PC-3 (cell line): ENCODE measurements at regions not wholly inside any gene's neighbourhood (a gene's known extent, or its start where the extent isn't known, plus 50 kb on each side); places are given as distances from the start of the nearest gene placed in this dataset.

Experiments used
- ATAC-seq: fragments of 200-7000 bp; cut with Tn5 transposase; 2 replicates; pipeline ENCODE4 v1.9.1; 2020; ENCODE audit warnings: mild to moderate bottlenecking, moderate library complexity
- BruUV-seq: library from RNA; stranded (reverse); fragments of 400-500 nt; replicated peaks from 2 replicates; lab custom pipeline; 2021; lab: Mats Ljungman, UMichigan
- CTCF ChIA-PET: fragments of 300-600 bp; sonication (Branson Sonifier 250); formaldehyde crosslinking; loops from one replicate; lab custom pipeline; 2022; ENCODE audit warnings: antibody characterized with exemption; lab: Charles Lee
- POLR2A ChIA-PET: fragments of 300-600 bp; sonication (Branson Sonifier 250); formaldehyde crosslinking; loops from one replicate; lab custom pipeline; 2022; ENCODE audit warnings: antibody characterized with exemption; ENCODE audit not compliant: unreplicated experiment; lab: Charles Lee
- DNase-seq: peaks from one replicate; pipeline ENCODE4 v3.0.0-alpha.2; 2015
- H2AFZ ChIP-seq: fragments of 300-600 bp; sonication (generic); 2 replicates; pipeline ENCODE4 v1.6.0; 2016; ENCODE audit warnings: antibody characterized with exemption, low read length
- H3F3A ChIP-seq: fragments of 300-600 bp; sonication (generic); one replicate; pipeline ENCODE4 v1.6.0; 2017; ENCODE audit warnings: antibody characterized with exemption, low read length, control low read depth, mild to moderate bottlenecking; ENCODE audit not compliant: unreplicated experiment
- H3K27ac ChIP-seq: fragments of 300-600 bp; sonication (generic); 2 replicates; pipeline ENCODE4 v1.5.1; 2016; ENCODE audit warnings: mild to moderate bottlenecking, low read length
- H3K27me3 ChIP-seq: fragments of 300-600 bp; sonication (generic); 2 replicates; pipeline ENCODE4 v1.6.1; 2016; ENCODE audit warnings: low read length, mixed read lengths
- H3K36me3 ChIP-seq: fragments of 300-600 bp; sonication (generic); 2 replicates; pipeline ENCODE4 v1.6.1; 2016; ENCODE audit warnings: low read depth, mixed run types, low read length, mixed read lengths
- H3K4me1 ChIP-seq: fragments of 300-600 bp; sonication (generic); 2 replicates; pipeline ENCODE4 v1.5.1; 2016; ENCODE audit warnings: low read length; ENCODE audit not compliant: insufficient read depth
- H3K4me2 ChIP-seq: fragments of 300-600 bp; sonication (generic); 2 replicates; pipeline ENCODE4 v1.6.0; 2016; ENCODE audit warnings: low read length
- H3K4me3 ChIP-seq: fragments of 300-600 bp; sonication (generic); 2 replicates; pipeline ENCODE4 v1.5.1; 2016; ENCODE audit warnings: mild to moderate bottlenecking, low read length, mixed read lengths
- H3K79me2 ChIP-seq: fragments of 300-600 bp; sonication (generic); 2 replicates; pipeline ENCODE4 v1.6.1; 2017; ENCODE audit warnings: low read length, mixed read lengths
- H3K9ac ChIP-seq: fragments of 300-600 bp; sonication (generic); 2 replicates; pipeline ENCODE4 v1.6.0; 2016; ENCODE audit warnings: mild to moderate bottlenecking, low read length
- H3K9me2 ChIP-seq: fragments of 300-600 bp; sonication (generic); replicated peaks from 2 replicates; pipeline ENCODE4 v1.6.1; 2016; ENCODE audit warnings: mixed run types, low read length, mixed read lengths
- H3K9me3 ChIP-seq: fragments of 300-600 bp; sonication (generic); 2 replicates; pipeline ENCODE4 v1.6.1; 2016; ENCODE audit warnings: low read length, mixed read lengths
- H4K20me1 ChIP-seq: fragments of 300-600 bp; sonication (generic); 2 replicates; pipeline ENCODE4 v1.6.1; 2016; ENCODE audit warnings: low read length, mixed read lengths
- EZH2 ChIP-seq: fragments of 300-600 bp; sonication (generic); IDR thresholded peaks from one replicate; pipeline ENCODE4 v1.6.1; 2017; ENCODE audit warnings: antibody characterized with exemption, mild to moderate bottlenecking, low read length; ENCODE audit not compliant: unreplicated experiment
- EZH2phosphoT487 ChIP-seq: fragments of 300-600 bp; sonication (generic); IDR thresholded peaks from 2 replicates; pipeline ENCODE4 v1.6.1; 2018; ENCODE audit warnings: mild to moderate bottlenecking, antibody characterized with exemption, low read length, borderline replicate concordance
- intact Hi-C: fragments of 100-400 bp; cut with micrococcal nuclease; formaldehyde crosslinking; loops from 2 replicates; pipeline ENCODE4 v1.9.0; 2023
- TF ChIP-seq, protein P1 (sequence below): fragments of 300-600 bp; sonication (generic); conservative IDR thresholded peaks from 2 replicates; pipeline ENCODE4 v1.5.1; 2017; ENCODE audit warnings: antibody characterized with exemption, low read depth, mild to moderate bottlenecking, low read length

- ATAC-seq (no peak), DNase-seq (no peak)
- no peaks in the 10 kb centered on the region for H3K4me1 ChIP-seq
- H3K79me2 ChIP-seq, result no peaks in the 10 kb centered on the region
- no peaks in the 10 kb centered on the region for H3K9me3 ChIP-seq
- POLR2A ChIA-PET, result no interaction called here
- CTCF ChIA-PET, result no interaction called here
- TF ChIP-seq, protein P1, sequence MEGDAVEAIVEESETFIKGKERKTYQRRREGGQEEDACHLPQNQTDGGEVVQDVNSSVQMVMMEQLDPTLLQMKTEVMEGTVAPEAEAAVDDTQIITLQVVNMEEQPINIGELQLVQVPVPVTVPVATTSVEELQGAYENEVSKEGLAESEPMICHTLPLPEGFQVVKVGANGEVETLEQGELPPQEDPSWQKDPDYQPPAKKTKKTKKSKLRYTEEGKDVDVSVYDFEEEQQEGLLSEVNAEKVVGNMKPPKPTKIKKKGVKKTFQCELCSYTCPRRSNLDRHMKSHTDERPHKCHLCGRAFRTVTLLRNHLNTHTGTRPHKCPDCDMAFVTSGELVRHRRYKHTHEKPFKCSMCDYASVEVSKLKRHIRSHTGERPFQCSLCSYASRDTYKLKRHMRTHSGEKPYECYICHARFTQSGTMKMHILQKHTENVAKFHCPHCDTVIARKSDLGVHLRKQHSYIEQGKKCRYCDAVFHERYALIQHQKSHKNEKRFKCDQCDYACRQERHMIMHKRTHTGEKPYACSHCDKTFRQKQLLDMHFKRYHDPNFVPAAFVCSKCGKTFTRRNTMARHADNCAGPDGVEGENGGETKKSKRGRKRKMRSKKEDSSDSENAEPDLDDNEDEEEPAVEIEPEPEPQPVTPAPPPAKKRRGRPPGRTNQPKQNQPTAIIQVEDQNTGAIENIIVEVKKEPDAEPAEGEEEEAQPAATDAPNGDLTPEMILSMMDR, result no peak
- TF ChIP-seq EZH2phosphoT487 (no peak), EZH2 (no peak)
- H3K4me3 ChIP-seq, result no peak overlapping the region
- H3K27me3 ChIP-seq, result peaks cover 35% of the 10 kb centered on the region; the same call in 1 of the 2 replicates
- H2AFZ ChIP-seq, result no peak overlapping the region
- H3K9ac ChIP-seq, result no peak overlapping the region
- H3K36me3 ChIP-seq, result no peaks in the 10 kb centered on the region
- H3K27ac ChIP-seq, result no peak overlapping the region
- intact Hi-C loops, result no loop called here
- BruUV-seq, result no TSS peak
- no peak overlapping the region for H3K4me2 ChIP-seq
- H3F3A ChIP-seq, result no peaks in the 10 kb centered on the region
- no peaks in the 10 kb centered on the region for H4K20me1 ChIP-seq
- no peaks in the 10 kb centered on the region for H3K9me2 ChIP-seq
These were observed 177.0 kb upstream of the MMS22L start for GRCh38 chr6:97459986-97460385.

DNA sequence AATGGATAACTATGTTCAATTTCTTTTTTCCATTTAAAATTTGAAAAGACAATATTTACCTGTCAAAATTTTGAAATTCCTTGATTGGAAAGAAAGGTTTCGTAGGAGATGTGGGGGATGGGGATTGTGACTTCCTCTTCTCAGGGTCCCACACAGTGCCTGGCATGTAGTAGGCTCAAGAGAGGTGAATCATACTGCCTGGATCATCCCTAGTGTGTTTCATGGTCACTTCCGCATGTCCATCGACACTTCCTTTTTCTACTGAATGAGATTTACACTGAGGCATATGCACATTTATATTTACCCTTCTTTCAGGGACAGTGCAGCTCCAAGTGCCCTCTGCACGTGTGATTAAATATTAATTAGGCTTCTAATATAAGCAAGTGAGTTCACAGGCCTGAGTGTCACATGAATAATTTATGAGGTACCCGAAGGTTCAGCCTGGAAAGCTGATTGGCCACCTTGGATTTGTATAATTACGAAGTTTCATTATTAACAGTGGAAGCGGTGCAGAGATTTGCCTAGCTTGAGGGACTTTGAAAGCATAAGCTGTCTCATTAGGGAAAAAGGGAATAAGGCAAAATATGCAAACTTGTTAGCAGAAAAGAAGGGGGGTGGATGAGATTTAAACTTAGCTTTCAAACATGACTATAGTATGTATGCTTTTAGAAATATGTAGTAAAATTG is 177.5 kb upstream of the MMS22L start:
- Histone ChIP-seq H3F3A (no peaks in the 10 kb centered on the region), H3K36me3 (no peaks in the 10 kb centered on the region), H3K27me3 (peaks cover 35% of the 10 kb centered on the region; the same call in 1 of the 2 replicates), H3K4me2 (no peak overlapping the region), H3K27ac (no peak overlapping the region), H3K9me3 (no peaks in the 10 kb centered on the region), H3K9ac (no peak overlapping the region), H3K4me3 (no peak overlapping the region), H4K20me1 (no peaks in the 10 kb centered on the region), H3K4me1 (no peaks in the 10 kb centered on the region), H3K9me2 (no peaks in the 10 kb centered on the region), H2AFZ (no peak overlapping the region), H3K79me2 (no peaks in the 10 kb centered on the region)
- ATAC-seq (no peak), DNase-seq (no peak)
- no TSS peak for BruUV-seq
- TF ChIP-seq EZH2phosphoT487 (no peak), EZH2 (no peak)
- TF ChIP-seq, protein P1, result no peak
- ChIA-PET POLR2A (no interaction called here), CTCF (no interaction called here)
- intact Hi-C loops, result no loop called here

DNA sequence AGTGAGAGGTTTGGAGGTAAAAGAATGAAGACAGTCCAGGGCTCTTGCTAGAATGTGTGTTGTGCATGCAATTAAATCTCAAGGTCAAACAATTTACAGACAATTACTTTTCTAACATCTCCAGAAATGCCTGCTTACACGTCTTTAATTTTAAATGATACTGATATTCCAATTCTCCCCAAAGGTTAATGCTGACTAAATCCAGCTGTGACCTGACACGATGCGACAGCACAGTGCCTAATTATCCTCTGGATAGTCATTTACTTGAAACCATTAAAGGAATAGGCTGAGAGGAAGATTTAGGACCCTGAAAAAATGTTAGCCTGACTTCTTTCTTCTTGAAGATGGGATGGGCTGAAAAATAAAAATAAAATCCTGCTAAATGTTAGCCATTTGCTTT is 178.2 kb upstream of the MMS22L start:
- H3K9me2 ChIP-seq, result no peaks in the 10 kb centered on the region
- no peaks in the 10 kb centered on the region for H3K36me3 ChIP-seq
- H3K4me2 ChIP-seq, result no peak overlapping the region
- H3K79me2 ChIP-seq, result no peaks in the 10 kb centered on the region
- no peaks in the 10 kb centered on the region for H3F3A ChIP-seq
- ChIA-PET CTCF (no interaction called here), POLR2A (no interaction called here)
- H3K9me3 ChIP-seq, result no peaks in the 10 kb centered on the region
- H3K27me3 ChIP-seq, result peaks cover 35% of the 10 kb centered on the region; the same call in 1 of the 2 replicates
- TF ChIP-seq EZH2 (no peak), EZH2phosphoT487 (no peak)
- TF ChIP-seq, protein P1, result no peak
- no peak for ATAC-seq
- H3K27ac ChIP-seq, result no peak overlapping the region
- H3K9ac ChIP-seq, result no peak overlapping the region
- no peaks in the 10 kb centered on the region for H3K4me1 ChIP-seq
- H4K20me1 ChIP-seq, result no peaks in the 10 kb centered on the region
- no peak for DNase-seq
- no TSS peak for BruUV-seq
- no peak overlapping the region for H3K4me3 ChIP-seq
- H2AFZ ChIP-seq, result no peak overlapping the region
- intact Hi-C loops, result no loop called here
